GM12891 (cell line): ENCODE measurements at regions not wholly inside any gene's neighbourhood (a gene's known extent, or its start where the extent isn't known, plus 50 kb on each side); places are given as distances from the start of the nearest gene placed in this dataset.
A peak's percentile ranks its signal among the peaks of the same experiment; 100 is the strongest.

Source experiments
- DNase-seq: peaks from one replicate; pipeline ENCODE4 v3.0.0; 2011; ENCODE audit warnings: low spot score; ENCODE audit not compliant: insufficient read length
- FAIRE-seq: peaks from 2 replicates; lab custom pipeline; 2011; peaks lifted over from hg19 to GRCh38; lab: Jason Lieb, UNC
- PAX5 ChIP-seq: IDR thresholded peaks from 2 replicates; pipeline ENCODE4 v1.6.1; 2011; ENCODE audit warnings: low read length, moderate library complexity, mild to moderate bottlenecking; ENCODE audit not compliant: insufficient read depth, severe bottlenecking
- POLR2A ChIP-seq: IDR thresholded peaks from 2 replicates; pipeline ENCODE4 v1.6.1; 2011; ENCODE audit warnings: low read depth, low read length, control low read depth
- POLR2AphosphoS5 ChIP-seq: IDR thresholded peaks from 2 replicates; pipeline ENCODE4 v1.6.1; 2011; ENCODE audit warnings: low read depth, low read length, control low read depth
- POU2F2 ChIP-seq: IDR thresholded peaks from 2 replicates; pipeline ENCODE4 v1.6.1; 2011; ENCODE audit warnings: low read depth, mild to moderate bottlenecking, control low read depth, low read length, moderate library complexity
- SPI1 ChIP-seq: IDR thresholded peaks from 2 replicates; pipeline ENCODE4 v1.6.1; 2011; ENCODE audit warnings: low read depth, low read length, control low read depth
- TAF1 ChIP-seq: IDR thresholded peaks from 2 replicates; pipeline ENCODE4 v1.6.1; 2011; ENCODE audit warnings: low read depth, low read length, control low read depth

DNA sequence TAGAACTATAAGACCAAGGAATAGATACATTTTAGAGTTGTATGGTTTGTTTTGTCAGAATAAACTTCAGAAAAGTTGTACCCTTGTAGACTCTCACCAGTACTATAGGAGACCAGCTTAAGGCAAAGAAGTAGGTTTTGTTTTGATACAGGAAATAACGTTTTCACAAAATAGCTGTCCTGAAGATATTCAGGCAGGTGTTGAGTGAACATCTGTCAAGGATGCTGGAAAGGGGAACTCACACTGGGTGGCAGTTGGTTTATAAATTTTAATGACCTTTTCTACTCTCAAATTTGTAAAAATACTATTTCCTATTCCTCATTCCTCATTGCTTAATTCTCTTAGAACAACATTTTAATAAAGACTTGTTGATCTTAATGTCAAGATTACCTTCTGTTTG lies 174.0 kb upstream of the MAN1A1 start:
- FAIRE-seq (no peak), DNase-seq (no peak)
- TF ChIP-seq SPI1: no peak

GRCh38 chr6:119521251-119521650 lies 171.7 kb upstream of the MAN1A1 start:
- DNase-seq (no peak), FAIRE-seq (no peak)
- TF ChIP-seq PAX5: no peak
- no peak for TF ChIP-seq POU2F2
- TF ChIP-seq SPI1: no peak
- no peak for TF ChIP-seq POLR2A
- no peak for TF ChIP-seq POLR2AphosphoS5
- no peak for TF ChIP-seq TAF1

GRCh38 chr6:119517428-119517827 lies 167.9 kb upstream of the MAN1A1 start:
- TF ChIP-seq PAX5: no peak
- no peak for TF ChIP-seq POLR2AphosphoS5
- FAIRE-seq (peak; percentile 54), DNase-seq (no peak)

DNA sequence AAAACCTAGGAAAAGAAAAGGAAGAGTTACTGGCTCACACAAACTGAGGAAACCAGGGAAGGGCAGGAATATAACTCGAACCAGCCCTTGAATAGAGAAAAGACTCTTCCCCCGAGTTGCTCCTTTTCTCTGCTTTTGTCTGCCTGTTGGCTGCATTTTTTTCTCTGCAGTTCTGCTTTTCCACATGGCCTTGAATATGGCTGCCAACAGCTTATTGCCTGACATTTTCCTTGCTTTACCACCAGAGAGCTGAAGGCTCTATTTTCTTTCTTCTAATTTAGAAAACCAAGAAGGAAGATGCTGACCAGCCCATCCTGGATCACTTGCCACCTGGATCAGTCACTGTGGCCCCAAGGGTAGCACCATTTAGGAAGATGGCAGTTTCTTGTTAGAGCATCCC lies 164.8 kb upstream of the MAN1A1 start:
- TF ChIP-seq TAF1: no peak
- TF ChIP-seq SPI1: no peak
- FAIRE-seq (no peak), DNase-seq (no peak)

DNA sequence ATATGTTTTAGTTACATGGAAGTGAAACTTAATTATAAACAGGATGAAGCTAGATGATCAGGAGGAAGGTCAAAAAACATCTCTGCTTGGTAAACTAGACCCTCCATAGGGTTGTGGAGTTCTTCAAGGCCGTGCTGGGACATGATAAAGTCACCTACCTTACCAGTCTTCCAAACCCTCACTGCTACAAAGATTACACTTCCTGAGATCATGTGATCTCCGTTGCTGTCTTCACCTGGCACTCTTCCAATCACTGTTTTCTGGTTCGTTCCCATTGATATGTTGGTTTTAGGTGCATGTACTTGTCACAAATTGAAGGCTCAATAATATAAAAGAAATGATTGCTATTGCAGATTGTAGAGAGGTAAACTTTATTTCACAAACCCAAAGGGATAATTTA lies 161.5 kb upstream of the MAN1A1 start:
- no peak for FAIRE-seq
- TF ChIP-seq PAX5 (no peak), POLR2AphosphoS5 (no peak), TAF1 (no peak), SPI1 (no peak), POLR2A (no peak), POU2F2 (no peak)
- no peak for DNase-seq

DNA sequence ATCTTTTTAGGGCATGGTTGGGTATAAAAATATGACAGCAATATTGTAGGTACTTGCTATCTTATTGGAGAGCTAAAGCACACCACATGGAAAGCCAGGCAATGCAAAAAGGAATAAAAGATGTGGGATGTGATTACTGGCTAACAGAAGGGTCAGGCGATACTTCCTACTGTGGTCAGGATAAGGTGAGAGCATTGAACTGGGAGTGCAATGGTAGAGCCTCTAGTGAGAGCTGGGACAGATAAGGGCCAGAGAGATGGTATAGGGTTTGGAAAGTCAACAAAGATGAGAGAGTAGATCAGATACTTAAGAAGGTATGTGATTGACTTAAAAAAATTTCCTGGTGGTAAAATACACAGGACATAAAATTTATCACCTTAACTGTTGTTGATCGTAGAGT lies 160.7 kb upstream of the MAN1A1 start:
- FAIRE-seq (no peak), DNase-seq (no peak)
- TF ChIP-seq SPI1 (no peak), TAF1 (no peak), POLR2A (no peak), PAX5 (no peak), POU2F2 (no peak), POLR2AphosphoS5 (no peak)

DNA sequence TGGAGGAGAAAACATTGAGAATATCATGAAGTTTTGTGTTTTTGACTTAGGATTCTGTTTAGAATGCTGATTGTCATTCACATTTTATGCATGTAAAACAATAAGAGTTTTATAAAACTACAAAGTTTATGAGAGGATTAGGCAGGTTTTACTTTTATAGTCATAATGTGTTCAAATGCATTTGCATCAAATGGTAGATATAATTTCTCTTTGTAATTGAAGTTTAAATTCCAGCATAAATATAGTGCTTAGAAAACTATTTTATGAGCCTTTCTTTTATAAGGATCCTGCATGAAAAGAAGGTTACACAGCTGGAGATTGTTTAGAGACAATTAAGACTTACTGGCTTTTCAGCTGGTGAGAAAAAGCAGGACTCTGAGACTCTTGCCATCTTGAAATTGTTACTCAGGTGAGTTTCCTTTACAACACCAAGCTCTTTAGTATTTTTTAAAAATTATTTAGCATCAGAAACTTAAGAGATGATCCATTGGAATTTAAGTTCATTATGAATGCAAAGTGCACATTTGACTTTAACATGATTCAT lies 157.1 kb upstream of the MAN1A1 start:
- DNase-seq (no peak), FAIRE-seq (no peak)
- TF ChIP-seq TAF1: no peak
- TF ChIP-seq SPI1: no peak
- no peak for TF ChIP-seq POU2F2
- TF ChIP-seq POLR2A: no peak
- TF ChIP-seq POLR2AphosphoS5: no peak
- TF ChIP-seq PAX5: no peak

DNA sequence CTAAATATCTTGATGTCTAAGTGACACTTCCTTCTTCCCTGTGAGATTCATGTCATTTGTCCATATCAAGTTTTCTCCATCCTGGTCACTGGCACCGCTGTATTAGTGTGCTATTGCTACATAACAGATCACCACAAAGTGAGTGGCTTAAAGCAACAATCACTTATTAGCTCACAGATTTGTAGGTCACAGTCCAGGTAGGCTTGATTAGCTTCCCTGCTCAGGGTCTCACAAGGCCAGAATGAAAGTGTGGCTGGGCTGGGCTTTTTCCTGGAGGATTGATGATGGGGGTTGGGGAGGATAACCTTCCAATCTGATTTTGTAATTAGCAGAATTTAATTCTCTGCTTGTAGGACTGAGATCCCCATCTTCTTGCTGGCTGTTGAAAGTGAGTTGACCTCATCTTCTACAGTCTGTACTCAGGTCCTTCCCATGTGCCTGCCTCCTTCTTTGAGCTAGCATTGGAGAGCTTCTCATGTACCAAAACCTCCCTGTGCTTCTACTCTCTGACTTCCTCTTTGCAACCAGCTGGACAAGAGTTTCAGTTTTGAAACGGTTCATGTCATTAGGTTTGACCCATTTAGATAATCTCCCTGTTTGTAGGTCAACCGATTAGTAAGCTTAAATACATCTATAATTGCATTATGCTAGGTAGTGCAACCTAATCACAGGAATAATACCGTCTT lies 152.4 kb upstream of the MAN1A1 start:
- no peak for DNase-seq
- peak; percentile 68 for FAIRE-seq
- TF ChIP-seq POLR2AphosphoS5: no peak
- no peak for TF ChIP-seq TAF1
- TF ChIP-seq POU2F2: no peak
- no peak for TF ChIP-seq POLR2A
- TF ChIP-seq PAX5: no peak
- TF ChIP-seq SPI1: peak; percentile 87

GRCh38 chr6:119499797-119500196 lies 150.2 kb upstream of the MAN1A1 start:
- DNase-seq: no peak
- no peak for FAIRE-seq
- no peak for TF ChIP-seq TAF1
- TF ChIP-seq SPI1: no peak
- TF ChIP-seq POU2F2: no peak
- TF ChIP-seq POLR2AphosphoS5: no peak
- TF ChIP-seq POLR2A: no peak
- no peak for TF ChIP-seq PAX5

DNA sequence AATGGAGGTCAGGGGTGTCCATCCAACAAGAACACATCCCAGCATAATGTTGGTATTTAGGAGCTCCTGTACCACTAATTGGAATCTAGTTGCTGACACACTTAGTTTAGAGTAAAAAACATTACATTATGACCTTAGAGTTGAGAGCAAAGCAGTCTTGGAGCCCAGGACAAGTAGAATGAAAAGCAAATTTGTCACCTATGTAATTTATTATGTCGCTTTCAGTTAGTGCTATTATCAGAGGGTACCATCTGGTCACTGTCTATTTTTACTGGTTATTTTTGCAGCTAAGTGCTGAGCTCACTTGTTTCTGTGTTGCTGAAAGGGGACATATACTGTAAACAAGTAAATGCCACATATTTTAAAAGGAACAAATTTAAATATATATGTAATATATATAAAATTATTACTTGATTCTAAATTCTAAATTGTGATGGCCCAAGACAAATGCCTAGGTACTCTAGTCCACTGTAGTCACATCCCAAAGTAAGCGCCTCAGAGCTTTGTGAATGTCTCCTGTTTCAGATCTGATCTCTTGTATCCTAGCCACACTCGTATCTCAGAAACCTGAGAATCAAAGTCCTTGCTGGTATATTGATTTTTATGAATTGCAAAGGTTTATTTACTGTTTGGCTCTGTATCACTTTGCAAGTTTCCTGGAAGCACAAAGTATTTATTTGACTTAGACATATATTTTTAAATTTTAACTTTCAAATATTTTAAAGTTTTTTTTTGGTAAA lies 148.6 kb upstream of the MAN1A1 start:
- no peak for FAIRE-seq
- no peak for DNase-seq
- TF ChIP-seq PAX5 (no peak), POLR2A (no peak)

DNA sequence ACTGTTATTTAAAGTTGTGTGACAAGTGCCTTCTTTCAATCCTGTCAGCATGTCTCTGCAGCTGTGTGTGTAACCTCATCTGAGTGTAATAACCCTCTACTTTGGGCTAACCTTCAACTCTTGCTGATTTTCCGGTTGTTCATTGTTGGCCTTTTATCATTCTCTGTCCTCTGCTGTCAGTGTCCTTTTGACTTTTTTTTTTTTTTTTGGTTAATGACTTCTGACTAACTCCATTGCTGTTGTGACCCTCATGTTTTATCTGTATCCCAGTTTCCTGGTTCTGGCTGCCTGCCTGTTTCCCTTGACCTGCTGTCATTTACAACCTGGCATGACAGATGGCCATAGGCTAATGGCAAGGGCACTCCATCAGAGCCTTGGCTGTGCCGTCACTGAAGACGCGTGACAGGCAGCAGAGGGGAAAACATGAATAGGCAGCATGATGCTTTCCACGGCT lies 145.7 kb upstream of the MAN1A1 start:
- TF ChIP-seq PAX5 (no peak), POU2F2 (no peak), SPI1 (no peak), POLR2AphosphoS5 (no peak), POLR2A (no peak), TAF1 (no peak)
- FAIRE-seq (no peak), DNase-seq (no peak)
